K562 (cell line): ENCODE measurements at regions not wholly inside any gene's neighbourhood (a gene's known extent, or its start where the extent isn't known, plus 50 kb on each side); places are given as distances from the start of the nearest gene placed in this dataset.

Experiments used
- ATAC-seq: fragments of 200-7000 bp; cut with Tn5 transposase; 3 replicates; pipeline ENCODE4 v1.9.1; 2020; ENCODE audit warnings: moderate library complexity
- BruUV-seq: library from RNA; stranded (reverse); fragments of 400-500 nt; replicated peaks from 2 replicates; lab custom pipeline; 2021; lab: Mats Ljungman, UMichigan
- CTCF ChIA-PET: fragments of 300-600 bp; formaldehyde crosslinking; extraction: SDS; loops from one replicate; lab custom pipeline; 2021; ENCODE audit warnings: low intra/inter-chr PET ratio; lab: Yijun Ruan, JAX
- POLR2A ChIA-PET: fragments of 300-600, 350-650 bp; sonication (Branson Sonifier 250); formaldehyde crosslinking; extraction: SDS; loops from one replicate; lab custom pipeline; 2021; ENCODE audit warnings: antibody characterized with exemption, inconsistent platforms; lab: Yijun Ruan, JAX
- DNase-seq, 4 experiments: peaks; one replicate each; pipeline versions ENCODE4 v3.0.0 to v3.0.0-alpha.2; 2011 to 2018; ENCODE audit warnings: low spot score in 3 of 4, mixed read lengths in 3 of 4; ENCODE audit errors: extremely low read depth in 1 of 4
- FAIRE-seq: peaks from 2 replicates; lab custom pipeline; 2011; peaks lifted over from hg19 to GRCh38; lab: Jason Lieb, UNC
- H2AFZ ChIP-seq: 2 replicates; pipeline ENCODE4 v1.6.0; 2011; ENCODE audit warnings: low read depth, low read length, control low read depth, inconsistent platforms
- H3K27ac ChIP-seq: fragments of 200-600 bp; 3 replicates; pipeline ENCODE4 v1.8.0; 2011; ENCODE audit warnings: low read depth, mild to moderate bottlenecking, control low read depth, inconsistent platforms, low read length, moderate library complexity, mixed read lengths; ENCODE audit errors: extremely low read depth
- H3K27me3 ChIP-seq, 2 experiments: fragments of 300-600 bp in 1 of 2; 2 replicates in 1 of 2; 3 replicates in 1 of 2; pipeline versions ENCODE4 v1.6.0 to v1.8.0; 2011; ENCODE audit warnings: inconsistent platforms in 2 of 2, low read length in 2 of 2, mild to moderate bottlenecking in 1 of 2, mixed read lengths in 1 of 2, moderate library complexity in 1 of 2; ENCODE audit not compliant: control insufficient read depth in 2 of 2, insufficient read depth in 2 of 2
- H3K36me3 ChIP-seq: fragments of 300-600 bp; 3 replicates; pipeline ENCODE4 v1.8.0; 2011; ENCODE audit warnings: mild to moderate bottlenecking, low read length, inconsistent platforms; ENCODE audit not compliant: control insufficient read depth, insufficient read depth
- H3K4me1 ChIP-seq, 2 experiments: fragments of 200-600 bp in 1 of 2; replicated peaks in 1 of 2; 2 replicates in 1 of 2; 3 replicates in 1 of 2; pipeline versions ENCODE4 v1.5.1 to v1.8.0; 2011; ENCODE audit warnings: inconsistent platforms in 2 of 2, low read length in 2 of 2, mild to moderate bottlenecking in 1 of 2, mixed read lengths in 1 of 2, moderate library complexity in 1 of 2; ENCODE audit not compliant: control insufficient read depth in 2 of 2, insufficient read depth in 2 of 2
- H3K4me2 ChIP-seq: 2 replicates; pipeline ENCODE4 v1.6.1; 2011; ENCODE audit warnings: low read length, control low read depth, inconsistent platforms, mixed read lengths; ENCODE audit not compliant: insufficient read depth
- H3K4me3 ChIP-seq: fragments of 200-600 bp; sonication (generic), shearing (Covaris generic); 2 replicates; pipeline ENCODE4 v1.5.1; 2016; ENCODE audit warnings: control low read depth, inconsistent platforms
- H3K79me2 ChIP-seq: fragments of 200-600 bp; 3 replicates; pipeline ENCODE4 v1.8.0; 2011; ENCODE audit warnings: low read length, inconsistent platforms; ENCODE audit not compliant: control insufficient read depth, insufficient read depth
- H3K9ac ChIP-seq, 2 experiments: 2 replicates each; pipeline versions ENCODE4 v1.6.0 to v1.6.1; 2011; ENCODE audit warnings: low read depth in 2 of 2, low read length in 2 of 2, control low read depth in 1 of 2, inconsistent platforms in 1 of 2, mild to moderate bottlenecking in 1 of 2, mixed read lengths in 1 of 2; ENCODE audit not compliant: insufficient read depth in 1 of 2
- H3K9me1 ChIP-seq: one replicate; pipeline ENCODE4 v1.6.0; 2011; ENCODE audit warnings: inconsistent platforms, mild to moderate bottlenecking, low read length, moderate library complexity; ENCODE audit not compliant: control insufficient read depth, insufficient read depth
- H3K9me3 ChIP-seq: replicated peaks from 2 replicates; pipeline ENCODE4 v1.5.1; 2011; ENCODE audit warnings: low read depth, low read length, inconsistent platforms; ENCODE audit not compliant: control insufficient read depth, insufficient read depth
- H4K20me1 ChIP-seq: replicated peaks from 2 replicates; pipeline ENCODE4 v1.6.1; 2011; ENCODE audit warnings: low read length, inconsistent platforms, mixed read lengths; ENCODE audit not compliant: control insufficient read depth, insufficient read depth
- ARNT ChIP-seq, 2 experiments: fragments of 450-650 bp; IDR thresholded peaks; 2 replicates each; pipeline ENCODE4 v1.6.1; 2016; ENCODE audit warnings: mild to moderate bottlenecking in 1 of 2
- BHLHE40 ChIP-seq: IDR thresholded peaks from 2 replicates; pipeline ENCODE4 v1.6.1; 2011; ENCODE audit warnings: low read length, improper control_type of control experiment
- DEAF1 ChIP-seq: fragments of 450-650 bp; formaldehyde crosslinking; IDR thresholded peaks from 2 replicates; pipeline ENCODE4 v1.4.0; 2020; ENCODE audit warnings: mild to moderate bottlenecking, moderate library complexity
- ELF1 ChIP-seq: fragments of 200-800 bp; sonication (Bioruptor generic); IDR thresholded peaks from 2 replicates; pipeline ENCODE4 v1.6.1; 2016; ENCODE audit warnings: missing genetic modification characterization, missing compliant biosample characterization
- ELF4 ChIP-seq: fragments of 450-650 bp; formaldehyde crosslinking; IDR thresholded peaks from 2 replicates; pipeline ENCODE4 v1.4.0; 2022; ENCODE audit warnings: missing genetic modification characterization
- EP300 ChIP-seq: IDR thresholded peaks from 2 replicates; pipeline ENCODE4 v1.6.1; 2012; ENCODE audit warnings: low read length, improper control_type of control experiment
- EP400 ChIP-seq: fragments of 450-650 bp; IDR thresholded peaks from 2 replicates; pipeline ENCODE4 v1.6.1; 2017; ENCODE audit warnings: antibody characterized with exemption, mild to moderate bottlenecking, moderate library complexity
- MTA3 ChIP-seq: fragments of 450-650 bp; formaldehyde crosslinking; IDR thresholded peaks from 2 replicates; pipeline ENCODE4 v1.6.1; 2017; ENCODE audit warnings: mild to moderate bottlenecking, borderline replicate concordance
- NFXL1 ChIP-seq: fragments of 450-650 bp; formaldehyde crosslinking; IDR thresholded peaks from 2 replicates; pipeline ENCODE4 v1.4.0; 2021; ENCODE audit warnings: mild to moderate bottlenecking
- PHB2 ChIP-seq: fragments of 450-650 bp; IDR thresholded peaks from 2 replicates; pipeline ENCODE4 v1.6.1; 2017; ENCODE audit warnings: low read depth
- POLR2AphosphoS5 ChIP-seq: IDR thresholded peaks from 2 replicates; pipeline ENCODE4 v1.6.1; 2011; ENCODE audit warnings: mild to moderate bottlenecking, low read depth, low read length, moderate library complexity; ENCODE audit not compliant: control insufficient read depth, insufficient read depth
- PURB ChIP-seq: sonication (generic); formaldehyde crosslinking; IDR thresholded peaks from 2 replicates; pipeline ENCODE4 v1.9.0; 2021; ENCODE audit warnings: low read depth, mild to moderate bottlenecking, missing genetic modification reagents
- USF2 ChIP-seq: sonication (generic); formaldehyde crosslinking; IDR thresholded peaks from 2 replicates; pipeline ENCODE4 v1.5.0; 2020; ENCODE audit warnings: missing genetic modification reagents
- XRCC5 ChIP-seq: fragments of 200-400 bp; formaldehyde crosslinking; IDR thresholded peaks from 2 replicates; pipeline ENCODE4 v1.6.1; 2017; ENCODE audit warnings: low read depth, mild to moderate bottlenecking, low read length
- ZNF134 ChIP-seq: fragments of 250-450 bp; sonication (Bioruptor Pico); conservative IDR thresholded peaks from 2 replicates; pipeline ENCODE4 v1.4.0; 2020
- ZNF184 ChIP-seq: sonication (generic); formaldehyde crosslinking; IDR thresholded peaks from 2 replicates; pipeline ENCODE4 v1.5.0; 2020; ENCODE audit warnings: missing genetic modification reagents
- ZNF609 ChIP-seq: sonication (generic); formaldehyde crosslinking; IDR thresholded peaks from 2 replicates; pipeline ENCODE4 v1.8.1; 2023; ENCODE audit warnings: missing genetic modification reagents, mild to moderate bottlenecking, borderline replicate concordance
- ZNF785 ChIP-seq: fragments of 250-450 bp; sonication (Bioruptor Pico); IDR thresholded peaks from 2 replicates; pipeline ENCODE4 v1.4.0; 2020; ENCODE audit warnings: mild to moderate bottlenecking
- WGBS: fragments of 100-300 bp; shearing (Covaris generic); methylation state at CpG from one replicate; pipeline ENCODE4 v1.1.6; 2016; ENCODE audit warnings: low coverage, mixed read lengths; ENCODE audit not compliant: insufficient coverage; ENCODE audit errors: missing lambda C conversion rate; 5-methylcytosine and 5-hydroxymethylcytosine counted together
- in situ Hi-C: fragments of 300-500 bp; cut with MboI; formaldehyde crosslinking; loops from 4 replicates; pipeline ENCODE4 v1.15.0; 2018; ENCODE audit warnings: inconsistent platforms, mixed read lengths
- intact Hi-C: fragments of 100-400 bp; cut with micrococcal nuclease; formaldehyde crosslinking; loops from 2 replicates; pipeline ENCODE4 v1.14.2; 2022

- POLR2A ChIA-PET, result no interaction called here
- no peak overlapping the region for H3K4me3 ChIP-seq
- no peak for DNase-seq
- intact Hi-C loops, result no loop called here
- 0 out of 5 replicates have a peak, but pooled peaks cover 0 to under 1% of the 10 kb centered on the region in 2 experiments for H3K27me3 ChIP-seq
- no peaks in the 10 kb centered on the region for H3K79me2 ChIP-seq
- no TSS peak for BruUV-seq
- 0% methylated on average over 4 of the region's 4 CpGs for WGBS
- H3K9ac ChIP-seq, result no peak overlapping the region
- H3K36me3 ChIP-seq, result no peaks in the 10 kb centered on the region
- no peaks in the 10 kb centered on the region for H3K4me1 ChIP-seq
- H3K9me3 ChIP-seq, result no peaks in the 10 kb centered on the region
- no peaks in the 10 kb centered on the region for H3K9me1 ChIP-seq
- H2AFZ ChIP-seq, result no peak overlapping the region
- FAIRE-seq, result no peak
- no peaks in the 10 kb centered on the region for H4K20me1 ChIP-seq
- TF ChIP-seq DEAF1 (CRISPR knock-in tag) (no peak), POLR2AphosphoS5 (no peak), PHB2 (no peak), ELF1 (no peak), ZNF609 (CRISPR knock-in tag) (no peak), ZNF184 (CRISPR knock-in tag) (no peak), NFXL1 (CRISPR knock-in tag) (no peak), USF2 (CRISPR knock-in tag) (no peak), XRCC5 (no peak), ZNF785 (CRISPR knock-in tag) (no peak), PURB (CRISPR knock-in tag) (no peak), BHLHE40 (no peak), ZNF134 (CRISPR knock-in tag) (no peak), ELF4 (no peak), EP400 (no peak), ARNT (IDR thresholded peaks at IDR 0.05) (no peak), EP300 (no peak), MTA3 (no peak)
- TF ChIP-seq, all 486 proteins: peak for 0
- CTCF ChIA-PET, result no interaction called here
- in situ Hi-C loops, result no loop called here
- Histone ChIP-seq H3K4me2 (no peak overlapping the region), H3K27ac (no peak overlapping the region)
- no peak for ATAC-seq
Measured at GRCh38 chr10:27388761-27389399, 115.2 kb upstream of the RAB18 start.
